ENCODE measurements at regions not wholly inside any gene's neighbourhood (a gene's known extent, or its start where the extent isn't known, plus 50 kb on each side); places are given as distances from the start of the nearest gene placed in this dataset.

DNA sequence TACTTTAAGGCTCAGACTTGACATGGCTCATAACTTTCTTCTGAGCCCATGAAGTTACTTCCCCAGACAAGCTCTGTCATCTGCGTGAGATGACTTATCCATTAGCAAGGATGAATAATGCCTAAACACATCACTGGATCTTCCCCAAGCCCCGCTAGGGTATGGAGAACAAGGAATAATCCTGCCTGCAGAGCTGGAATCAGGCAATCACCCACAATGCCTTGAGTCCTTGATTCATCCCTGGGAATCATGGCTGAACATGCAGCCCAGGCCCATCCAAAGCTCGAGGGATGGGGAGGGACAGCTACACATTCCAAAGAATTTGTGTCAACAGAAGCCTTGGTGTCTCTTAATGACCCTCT is 131.7 kb downstream of the PSMG1 start:
- no peak for DNase-seq

DNA sequence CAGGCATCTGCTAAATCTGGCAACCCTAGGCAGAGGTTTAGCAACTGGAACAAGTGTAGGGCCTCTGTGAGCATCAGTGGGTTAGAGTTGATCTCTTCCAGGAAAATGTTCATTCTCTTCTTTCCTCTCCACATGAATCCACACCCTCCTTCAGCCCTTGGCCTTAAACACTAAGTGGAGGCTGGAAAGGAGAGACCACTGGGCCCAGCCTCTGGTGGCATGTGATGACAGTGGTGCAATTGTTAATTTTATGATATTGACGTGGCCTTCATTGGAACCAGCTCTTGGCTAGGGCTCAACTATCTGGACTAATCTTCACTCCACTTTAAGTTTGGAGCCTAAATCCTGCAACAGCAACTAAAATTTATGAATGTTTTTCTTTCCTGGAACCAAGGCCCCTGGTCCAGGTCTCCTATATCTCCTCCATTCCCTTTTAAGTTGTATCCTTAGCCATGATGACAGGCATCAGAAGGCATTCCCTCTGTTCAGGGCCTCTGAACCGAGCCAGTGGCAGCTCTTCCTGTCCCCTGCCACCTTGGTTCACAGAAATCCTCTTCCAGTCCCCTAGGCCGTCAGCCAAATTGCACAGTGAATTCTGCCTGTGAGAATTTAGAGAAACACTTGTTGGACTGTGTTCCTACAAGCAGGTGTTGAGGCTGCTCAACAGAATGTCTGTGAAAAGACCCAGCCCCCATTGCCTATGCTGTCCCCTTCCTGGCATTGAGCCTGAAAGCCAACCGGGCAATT is 132.2 kb downstream of the PSMG1 start:
- DNase-seq, result no peak

DNA sequence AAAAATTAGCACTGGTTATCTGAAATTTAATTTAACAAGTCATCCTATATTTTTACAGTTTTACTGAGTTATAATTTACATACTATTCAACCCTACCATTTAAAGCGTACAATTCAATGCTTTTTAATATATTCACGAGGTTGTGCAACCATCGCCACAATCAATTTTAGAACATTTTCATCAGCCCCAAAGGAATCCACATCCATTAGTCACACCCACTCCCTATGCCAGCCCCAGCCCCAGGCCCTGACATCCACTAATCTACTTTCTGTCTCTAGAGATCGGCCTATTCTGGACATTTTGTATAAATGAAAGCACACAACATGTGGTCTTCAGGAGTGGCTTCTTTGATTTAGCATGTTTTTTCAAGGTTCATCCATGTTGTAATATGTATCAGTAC is 134.7 kb downstream of the PSMG1 start:
- DNase-seq, result no peak

DNA sequence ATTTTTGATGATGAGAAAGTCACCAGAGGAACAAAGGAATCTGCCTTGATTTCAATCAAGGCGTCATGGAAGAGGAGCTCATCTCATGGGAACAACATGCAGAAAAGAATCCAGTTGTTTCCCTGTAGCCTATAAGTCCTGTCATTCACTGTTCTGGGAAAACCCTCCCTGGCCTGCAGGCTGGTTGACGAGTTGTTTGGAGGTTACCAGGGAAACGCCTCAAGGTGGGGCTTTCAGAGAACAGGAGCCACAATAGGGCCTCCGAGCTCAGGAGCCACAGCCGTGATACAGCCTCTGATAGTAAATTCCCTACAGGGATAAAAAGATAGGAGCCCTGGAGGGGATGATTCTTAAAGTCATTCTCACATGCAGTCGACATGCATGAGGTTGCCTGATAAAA is 135.2 kb downstream of the PSMG1 start:
- no peak for DNase-seq

DNA sequence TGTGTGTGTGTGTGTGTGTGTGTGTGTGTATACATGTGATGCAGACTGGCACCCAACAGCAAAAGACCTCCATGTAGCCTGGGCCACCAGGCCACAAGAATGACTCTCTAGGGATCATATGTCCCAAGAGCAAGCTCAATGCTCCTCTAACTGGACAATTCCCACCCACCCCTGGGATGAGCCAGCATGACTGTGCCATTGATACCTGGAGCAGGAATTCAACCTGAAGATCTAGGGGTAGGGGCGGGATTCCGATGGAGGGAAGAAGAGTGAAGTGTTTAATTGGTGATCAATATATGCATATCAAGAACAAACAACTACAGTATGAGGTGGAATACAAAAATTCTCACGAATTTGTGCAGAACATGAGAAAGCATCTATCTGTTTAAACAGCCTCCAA is 136.2 kb downstream of the PSMG1 start:
- no peak for DNase-seq

DNA sequence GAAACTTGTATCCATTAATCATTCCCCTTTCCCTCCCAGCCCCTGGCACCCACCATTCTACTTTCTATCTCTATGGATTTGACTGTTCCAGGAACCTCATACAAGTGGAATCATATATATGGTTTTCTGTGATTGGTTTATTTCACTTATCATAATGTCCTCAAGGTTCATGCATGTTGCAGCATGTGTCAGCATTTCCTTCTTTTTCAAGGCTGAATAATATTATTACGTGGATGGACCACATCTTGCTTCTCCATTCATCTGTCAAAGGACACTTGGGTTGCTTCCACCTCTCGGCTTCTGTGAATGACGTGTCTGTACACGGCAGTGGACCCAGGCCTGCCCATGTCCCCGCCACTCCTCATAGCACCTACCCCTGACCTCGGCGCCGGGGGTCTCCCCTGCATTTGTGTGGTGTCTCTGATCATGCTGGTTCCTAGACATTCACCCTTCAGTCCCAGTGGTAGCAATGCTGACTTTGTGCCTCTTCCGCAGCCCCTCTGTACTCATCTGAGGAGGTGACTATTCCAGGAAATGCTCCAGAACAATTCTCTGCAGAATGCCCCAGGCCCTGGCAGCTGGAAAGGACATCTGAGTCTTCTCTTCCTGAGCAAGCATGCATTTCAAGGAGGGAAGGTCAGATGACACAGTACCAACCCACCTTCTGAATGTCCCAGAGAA is 136.9 kb downstream of the PSMG1 start:
- DNase-seq, result no peak

DNA sequence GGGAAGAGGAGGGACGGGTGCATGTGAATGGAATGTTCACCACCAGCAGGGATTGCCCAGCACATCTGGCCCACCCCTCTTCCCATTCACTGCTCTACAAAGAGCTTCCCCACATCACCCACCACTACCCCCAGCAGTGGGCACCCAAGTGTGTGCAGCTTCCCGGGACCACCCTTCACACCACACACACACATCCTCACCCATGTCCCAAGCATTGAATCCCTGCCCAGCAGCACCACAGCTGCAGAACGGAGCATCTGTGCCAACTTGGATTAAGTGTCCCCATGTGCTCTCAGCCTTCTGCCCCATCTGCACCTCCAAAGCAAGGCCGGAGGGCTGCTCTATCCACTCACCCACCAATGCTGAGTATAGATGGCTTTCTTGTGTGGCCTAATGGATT is 141.4 kb downstream of the PSMG1 start:
- DNase-seq, result no peak

DNA sequence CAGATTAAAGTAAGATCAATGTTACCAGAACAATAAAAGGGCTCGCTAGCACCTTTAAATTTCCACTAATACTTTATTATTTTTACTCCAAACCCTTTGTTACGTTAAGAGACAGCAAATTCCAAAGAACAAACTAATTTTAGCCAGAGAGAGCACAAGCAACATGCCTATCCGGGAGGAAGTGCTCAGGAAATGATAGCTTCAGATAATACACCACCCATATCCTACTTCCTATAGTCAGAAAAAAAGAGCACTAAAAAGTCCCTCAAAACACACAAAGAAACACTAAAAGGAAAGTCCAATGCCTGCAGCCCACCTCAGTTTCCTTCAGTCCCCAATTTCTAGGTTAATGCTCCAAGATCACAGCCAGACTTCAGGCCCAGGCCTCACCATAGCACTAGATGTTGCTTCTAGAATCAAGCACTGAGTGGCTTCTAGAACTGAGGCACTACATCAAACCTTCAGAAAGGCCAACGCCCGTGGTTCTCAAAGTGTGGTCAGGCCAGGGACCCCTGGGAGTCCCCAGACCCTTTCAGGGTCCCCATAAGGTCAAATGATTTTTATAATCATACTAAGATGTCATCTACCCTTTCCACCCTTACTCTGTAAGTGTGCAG is 142.6 kb downstream of the PSMG1 start:
- DNase-seq, result no peak

DNA sequence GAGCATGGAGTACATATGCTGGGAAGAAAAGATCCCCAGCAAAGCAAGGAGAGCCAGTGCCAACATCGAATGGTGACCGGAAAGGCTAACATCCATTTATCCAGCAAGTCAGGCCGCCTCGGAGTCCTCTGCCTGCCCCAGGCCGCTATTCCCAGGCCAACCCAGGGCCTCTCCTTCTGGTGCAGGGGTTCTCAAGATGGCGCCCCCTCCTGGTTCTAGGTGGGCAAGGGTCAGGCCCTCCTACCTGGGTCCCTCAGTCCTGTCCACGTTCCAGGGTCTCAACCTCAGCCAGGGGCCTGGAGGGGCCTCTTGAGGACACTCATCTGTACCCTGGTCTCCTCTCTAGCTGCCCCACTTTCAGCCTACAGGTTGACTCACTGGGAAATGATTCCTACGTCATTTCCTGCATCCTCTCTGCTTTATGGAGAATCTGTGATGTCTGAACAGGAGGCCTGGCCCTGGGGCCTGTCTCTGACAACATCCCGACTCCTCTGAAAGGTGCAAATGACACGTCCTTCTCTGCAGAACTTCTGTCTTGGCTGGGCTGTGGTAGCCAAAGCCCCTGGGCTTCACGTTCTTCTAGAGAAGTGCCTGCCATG is 145.3 kb downstream of the PSMG1 start:
- no peak for DNase-seq

DNA sequence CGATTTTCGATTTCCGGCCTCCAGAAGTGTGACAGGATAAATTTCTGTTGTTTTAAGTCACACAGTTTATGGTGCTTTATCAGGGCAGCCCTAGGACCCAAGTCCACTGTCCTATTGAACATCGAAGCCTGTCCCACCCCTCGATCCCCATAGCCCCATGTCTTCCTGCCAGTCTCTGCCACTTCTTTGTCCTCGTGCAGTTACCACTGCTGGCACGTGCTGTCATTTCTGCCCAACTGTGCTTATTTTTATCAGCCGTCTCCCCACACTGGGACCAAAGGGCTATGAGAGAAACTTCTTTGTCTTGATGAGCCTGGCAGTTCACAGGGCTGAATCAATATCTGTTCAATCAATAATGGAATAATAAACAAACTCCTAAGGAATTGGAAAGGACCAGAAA is 146.7 kb downstream of the PSMG1 start:
- no peak for DNase-seq

DNA sequence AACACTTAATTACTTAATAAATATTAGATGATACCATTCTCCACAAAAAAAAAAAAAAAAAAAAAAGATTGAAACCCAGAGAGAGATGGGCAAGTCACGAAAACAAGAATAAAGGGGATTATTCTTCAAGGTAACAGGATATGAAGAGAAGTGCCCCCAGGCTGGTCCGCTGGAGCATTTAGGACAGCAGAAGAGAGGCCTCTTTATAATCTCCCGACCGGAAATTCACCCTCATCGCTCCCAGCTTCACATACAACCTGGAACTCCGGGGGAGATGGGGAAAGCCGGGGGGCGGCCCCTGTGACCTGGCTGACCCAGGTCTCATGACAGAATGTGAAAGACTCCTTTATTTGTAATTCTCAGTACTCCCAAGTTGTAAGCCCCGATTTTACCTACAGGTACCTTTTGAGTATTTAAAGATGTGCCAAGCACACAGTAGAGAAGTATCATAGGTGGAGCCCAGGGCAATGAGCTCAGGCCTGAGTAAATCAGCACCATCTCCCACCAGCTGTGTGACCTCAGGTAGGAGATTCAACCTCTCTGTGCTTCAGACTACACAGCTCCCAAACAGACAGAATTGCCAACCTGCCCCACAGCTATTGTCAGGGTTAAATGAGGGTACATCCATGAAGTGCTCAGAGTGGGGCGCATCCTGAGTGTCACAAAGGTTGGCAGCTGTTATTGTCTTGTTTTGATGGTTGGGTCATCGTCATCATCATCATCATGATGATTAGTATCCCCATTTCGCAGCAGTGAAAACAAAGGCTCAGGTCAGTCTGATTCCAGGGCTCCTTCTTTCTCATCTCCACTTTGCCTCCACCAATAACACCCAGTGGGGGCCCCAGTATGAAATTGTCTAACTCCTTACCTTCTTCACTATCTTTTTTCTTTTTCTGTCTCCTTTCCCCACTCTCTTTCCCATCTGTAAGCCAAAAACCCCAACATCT is 148.4 kb downstream of the PSMG1 start:
- no peak for DNase-seq

DNA sequence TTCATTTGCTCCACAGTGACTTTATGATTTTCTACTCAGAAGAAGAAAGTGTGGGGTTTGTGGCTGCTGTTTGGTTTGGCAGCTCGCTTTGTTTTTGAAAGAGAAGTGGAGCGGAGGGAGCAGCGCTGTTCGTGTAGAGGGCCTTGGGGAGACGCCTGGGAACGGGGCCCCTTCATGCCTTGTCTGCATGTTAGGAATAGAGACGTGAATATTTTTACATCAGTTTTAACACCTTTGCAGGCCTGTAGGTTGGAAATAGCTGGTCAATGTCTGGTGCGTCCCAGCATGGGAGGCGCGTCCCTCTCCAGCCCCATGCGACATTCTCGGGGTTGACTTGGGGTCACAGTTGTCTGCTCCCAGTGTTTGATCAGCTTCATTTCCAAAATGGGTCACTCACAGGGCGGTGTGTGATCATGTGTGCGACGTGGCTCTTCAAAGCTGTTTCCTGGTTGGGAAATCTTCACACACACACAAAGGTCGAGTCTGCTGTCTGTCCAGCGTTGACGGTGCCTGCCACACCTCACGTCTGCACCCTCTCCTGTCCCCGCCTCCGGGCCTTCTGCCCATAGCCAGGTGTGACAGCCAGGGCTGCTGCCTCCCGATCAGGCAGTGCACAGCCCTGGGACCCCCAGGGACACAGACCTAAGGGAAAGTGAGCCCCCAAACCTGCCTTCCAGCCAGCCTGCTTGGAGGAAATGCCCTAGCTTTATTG is 149.2 kb downstream of the PSMG1 start:
- peak; percentile 69 for DNase-seq

DNA sequence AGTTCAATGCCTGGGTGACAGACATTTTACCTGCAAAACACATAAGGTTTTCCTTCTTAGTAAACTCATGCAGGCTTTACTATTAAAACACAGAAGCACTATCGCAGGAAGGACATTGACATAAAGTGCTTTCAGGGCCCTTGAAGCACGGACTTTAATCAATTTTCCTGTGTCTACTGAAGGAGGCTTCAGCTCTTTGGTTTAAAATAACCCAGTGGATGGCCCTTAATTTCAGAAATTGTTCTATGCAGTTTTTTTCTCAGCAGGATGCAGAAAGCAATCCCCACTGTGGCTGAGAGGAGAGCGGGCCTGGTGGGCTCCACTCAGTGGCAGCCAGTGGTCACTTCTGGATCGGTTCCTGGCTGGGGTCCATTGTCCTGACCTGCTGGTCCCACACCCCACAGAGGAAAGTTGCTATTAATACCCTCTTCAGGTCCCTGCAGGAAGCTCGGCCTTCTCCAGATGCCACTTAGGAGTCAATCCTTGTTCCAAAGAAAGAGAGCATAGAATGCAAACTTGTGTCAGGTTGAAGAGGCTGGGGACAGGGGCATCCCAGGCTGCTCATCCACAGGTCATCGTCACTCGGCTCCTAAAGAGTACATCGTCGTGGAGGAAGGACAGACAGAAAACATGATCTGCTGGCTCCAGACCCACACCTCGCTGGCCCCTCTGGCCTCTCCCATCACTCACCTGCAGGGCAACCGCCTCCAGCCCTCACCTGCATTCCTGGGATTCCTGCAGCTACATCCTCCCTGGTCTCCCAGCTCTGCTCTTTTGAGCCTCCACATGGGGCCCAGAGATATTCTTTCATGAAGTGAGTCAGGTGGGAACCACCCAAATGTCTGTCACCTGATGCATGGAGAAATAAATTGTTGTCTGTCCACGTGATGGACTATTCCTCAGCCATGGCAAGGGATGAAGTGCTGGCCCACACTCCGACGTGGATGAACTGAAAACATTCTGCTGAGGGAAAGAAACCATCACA is 153.1 kb downstream of the PSMG1 start:
- DNase-seq, result no peak

DNA sequence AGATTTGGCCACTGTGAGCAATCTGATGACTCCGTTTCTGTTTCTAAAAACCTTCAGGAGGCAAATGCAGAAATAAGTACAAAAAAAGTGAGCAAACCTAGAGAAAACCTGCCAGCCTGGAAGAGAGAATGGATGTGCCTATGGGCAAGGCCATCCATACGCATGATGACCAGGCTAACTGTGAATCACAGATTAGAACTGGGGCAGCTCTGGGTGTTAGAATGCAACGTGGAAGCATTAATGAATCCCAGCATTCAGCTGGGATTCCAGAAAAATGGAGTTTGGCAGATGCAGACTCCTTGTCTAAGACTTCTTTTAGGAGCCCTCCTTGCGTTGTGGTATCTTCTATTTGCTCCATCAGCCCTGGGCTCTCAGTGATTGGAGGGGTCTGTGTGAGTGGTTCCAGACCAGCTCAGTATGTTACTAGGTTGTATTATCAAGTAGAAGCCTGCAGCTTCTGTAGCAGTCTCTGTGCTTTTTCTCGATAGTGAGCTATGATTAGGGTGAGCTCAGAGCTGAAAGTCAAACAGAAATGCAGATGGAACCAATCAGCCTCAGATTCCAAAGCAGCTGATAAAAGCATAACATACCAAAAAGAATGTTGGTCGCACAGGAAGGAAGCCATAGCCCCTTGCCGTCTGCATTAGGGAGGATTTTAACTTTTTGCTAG is 154.0 kb downstream of the PSMG1 start:
- no peak for DNase-seq

DNA sequence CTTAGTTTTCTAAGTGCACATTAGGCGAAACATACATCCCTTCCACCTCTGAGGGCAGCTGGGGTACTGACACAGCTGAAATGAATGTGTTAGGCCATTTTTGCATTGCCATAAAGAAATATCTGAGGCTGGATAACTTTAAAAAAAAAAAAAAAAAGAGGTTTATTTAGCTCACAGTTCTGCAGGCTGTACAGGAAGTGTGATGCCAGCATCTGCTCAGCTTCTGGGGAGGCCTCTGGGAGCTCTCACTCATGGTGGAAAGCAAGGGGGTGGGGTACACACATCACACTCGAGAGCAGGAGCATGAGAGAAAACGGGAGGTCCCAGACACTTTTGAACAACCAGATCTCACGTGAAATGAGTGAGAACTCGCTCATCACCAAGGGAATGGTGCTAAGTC is 158.1 kb downstream of the PSMG1 start:
- DNase-seq, result no peak

DNA sequence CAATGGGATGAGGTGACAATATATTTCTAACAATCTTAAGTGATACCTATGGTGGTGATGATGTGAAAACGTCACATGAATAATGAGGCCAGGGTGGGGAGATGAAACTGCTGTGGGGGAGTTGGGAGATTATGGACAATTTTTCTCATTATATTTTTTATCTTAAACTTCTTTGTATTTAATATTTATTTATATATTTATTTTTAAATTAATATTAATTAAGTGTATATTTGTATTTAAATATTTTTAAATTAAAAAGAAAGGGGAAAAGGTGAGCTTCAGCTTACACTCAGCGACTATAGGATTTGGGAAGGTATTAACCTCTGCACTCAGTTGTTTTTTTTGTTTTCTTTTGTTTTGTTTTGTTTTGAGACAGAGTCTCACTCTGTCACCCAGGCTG is 158.7 kb downstream of the PSMG1 start:
- no peak for DNase-seq

DNA sequence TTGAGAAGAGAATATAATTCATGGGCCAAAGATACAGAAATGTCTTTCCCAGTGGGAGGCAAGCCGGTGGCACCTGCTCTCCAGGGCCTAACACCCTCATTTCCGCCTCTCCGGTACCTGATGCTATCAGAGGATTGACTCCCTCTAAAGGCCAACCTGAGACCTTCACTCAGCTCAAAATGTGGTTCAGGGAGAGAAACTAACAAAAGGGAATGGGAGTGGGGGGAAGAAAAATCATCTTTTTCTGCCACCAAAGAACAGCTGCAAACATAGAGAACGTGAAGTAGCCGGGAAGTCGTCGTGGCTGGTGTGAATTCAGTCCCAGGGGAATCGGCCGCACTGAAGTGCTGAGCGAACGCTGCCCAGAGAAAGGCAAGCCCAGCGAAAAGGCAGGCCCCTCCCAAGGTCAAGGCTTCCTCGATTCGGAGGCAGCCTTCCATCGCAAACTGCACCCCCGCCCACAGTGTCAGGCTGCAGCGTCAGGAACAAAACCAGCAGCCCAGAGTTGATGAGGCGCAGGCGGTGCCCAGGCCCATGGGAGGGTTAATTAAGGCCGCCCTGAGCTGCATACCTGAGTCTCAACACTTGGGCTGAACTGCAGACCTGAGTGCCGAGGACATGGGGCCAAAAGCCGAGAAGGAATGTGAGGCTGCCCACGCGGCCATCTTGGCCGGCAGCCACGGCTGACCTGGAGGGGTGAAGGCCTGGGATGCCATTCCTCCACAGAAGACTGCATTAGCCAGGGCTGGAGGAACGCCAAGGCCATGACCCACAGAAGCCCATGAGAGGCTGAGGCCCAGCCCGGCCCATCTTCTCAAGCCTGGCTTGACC is 160.2 kb downstream of the PSMG1 start:
- DNase-seq, result no peak

DNA sequence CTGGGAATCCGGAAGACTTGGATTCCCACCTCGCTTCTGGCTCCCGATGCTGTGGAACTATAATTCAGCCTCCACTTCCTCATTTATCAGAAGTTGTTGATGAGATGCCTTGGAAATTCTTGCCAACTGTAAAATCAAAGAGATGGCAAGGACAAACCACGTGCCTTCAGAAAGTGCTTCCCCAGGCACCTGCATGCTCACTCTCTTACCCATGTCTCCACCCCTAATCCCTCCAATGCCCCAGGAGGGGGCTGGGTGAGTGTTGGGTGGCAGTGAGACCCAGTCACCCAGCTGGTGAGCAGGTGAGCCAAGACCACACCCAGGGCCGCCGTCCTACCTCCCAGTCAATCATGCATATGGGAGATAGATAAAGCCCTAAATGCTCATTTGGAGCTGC is 160.8 kb downstream of the PSMG1 start:
- DNase-seq, result no peak

DNA sequence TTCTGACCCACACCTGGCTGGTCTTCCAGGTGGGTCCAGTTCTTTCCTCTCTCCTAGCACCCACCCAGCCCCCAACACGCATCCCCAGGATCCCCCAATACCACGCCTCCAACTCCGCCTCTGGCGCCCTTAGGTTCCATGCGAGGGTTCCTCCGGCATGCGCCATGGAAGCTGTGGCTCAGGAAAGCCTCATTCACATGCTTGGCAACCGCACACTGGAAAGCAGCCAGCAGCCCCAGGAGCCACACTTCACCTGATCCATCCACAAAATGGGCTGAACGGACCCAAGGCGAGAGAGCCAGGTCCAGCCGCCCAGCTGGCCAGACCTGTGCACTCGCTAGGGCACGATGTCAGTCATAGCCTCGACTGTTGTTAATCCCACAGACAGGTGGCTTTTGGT is 161.2 kb downstream of the PSMG1 start:
- DNase-seq, result no peak

DNA sequence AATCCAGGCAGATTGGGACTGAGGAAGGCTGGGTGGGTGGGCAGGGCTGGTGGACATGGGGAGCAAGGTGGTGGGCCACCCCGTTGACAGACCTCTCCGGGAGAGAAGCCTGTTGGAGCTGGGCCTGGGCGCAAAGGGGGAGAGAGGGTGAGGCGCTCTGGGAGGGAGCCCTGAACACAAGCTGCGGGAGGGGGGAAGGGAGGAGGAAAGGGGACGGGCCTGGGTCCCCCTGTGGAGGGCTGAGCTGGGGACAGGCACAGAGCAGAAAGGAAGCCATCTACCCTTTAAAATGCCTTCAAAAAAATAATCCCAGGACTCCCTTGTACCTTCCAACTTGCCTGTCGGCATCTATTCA is 161.8 kb downstream of the PSMG1 start:
- no peak for DNase-seq

All from NCI-H2029 treated with DMSO at 0.1 percent for 48 hours (cell line).